ENCODE measurements at regions not wholly inside any gene's neighbourhood (a gene's known extent, or its start where the extent isn't known, plus 50 kb on each side); places are given as distances from the start of the nearest gene placed in this dataset.
A peak's percentile ranks its signal among the peaks of the same experiment; 100 is the strongest.

DNA sequence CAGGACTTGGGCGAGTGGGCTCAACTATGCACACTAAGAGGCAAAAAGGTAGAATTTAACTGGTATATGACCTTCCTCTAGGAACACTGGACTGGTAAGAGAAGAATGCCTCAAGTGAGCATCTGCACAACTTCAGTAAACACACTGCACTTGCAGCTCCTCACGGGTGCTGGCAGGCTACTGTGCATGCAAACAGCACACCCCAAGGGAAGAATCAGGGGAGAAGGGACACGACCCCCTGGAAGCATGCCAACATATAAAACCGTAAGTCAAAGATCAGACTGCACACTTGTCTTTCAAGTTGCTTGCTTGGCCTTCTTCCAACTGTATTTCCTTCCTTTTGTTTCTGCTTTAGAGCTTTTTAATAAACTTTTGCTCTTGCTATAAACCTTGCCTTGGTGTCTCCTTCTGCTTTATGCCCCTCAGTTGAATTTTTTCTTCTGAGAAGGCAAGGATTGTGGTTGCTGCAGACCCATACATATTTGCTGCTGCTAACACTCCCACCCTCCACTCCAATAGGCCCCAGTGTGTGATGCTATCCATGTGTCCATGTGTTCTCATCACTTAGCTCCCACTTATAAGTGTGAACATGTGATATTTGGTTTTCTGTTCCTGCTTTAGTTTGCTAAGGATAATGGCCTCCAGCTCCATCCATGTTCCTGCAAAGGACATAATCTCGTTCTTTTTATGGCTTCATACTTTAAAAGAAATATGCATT lies 263.7 kb upstream of the SPOPL start:
- H3K9me2 ChIP-seq (ENCODE audit: insufficient read depth): 0 out of 2 replicates have a peak, but pooled peaks cover 6% of the 10 kb centered on the region
- Mint-ChIP-seq H3K27me3 (ENCODE audit: insufficient read depth, low read depth, poor library complexity) (no peaks in the 10 kb centered on the region), H3K4me3 (no peak overlapping the region), H3K36me3 (ENCODE audit: low read depth) (no peaks in the 10 kb centered on the region), H3K9me3 (no peaks in the 10 kb centered on the region), H3K4me1 (peaks cover 24% of the 10 kb centered on the region), H3K27ac (no peak overlapping the region; the same call in 1 of the 2 replicates)
- DNase-seq (ENCODE audit: low spot score): no peak
- 0 out of 2 replicates have a peak overlapping the region, but pooled peaks have one; percentile 20 for H2AFZ ChIP-seq
- no peak overlapping the region for H3K4me2 ChIP-seq
- H3K4me1 ChIP-seq (ENCODE audit: insufficient read depth): peaks cover 22% of the 10 kb centered on the region
- H3K79me2 ChIP-seq (replicated peaks; ENCODE audit: insufficient read depth): no peaks in the 10 kb centered on the region
- H3K27me3 ChIP-seq (ENCODE audit: insufficient read depth): no peaks in the 10 kb centered on the region
- no peak overlapping the region for H3K4me3 ChIP-seq
- H4K20me1 ChIP-seq (replicated peaks; ENCODE audit: insufficient read depth): no peaks in the 10 kb centered on the region
- no peak for TF ChIP-seq STAT1 (IDR thresholded peaks at IDR 0.05; ENCODE audit: unreplicated experiment)
- TF ChIP-seq ZNF114 (CRISPR knock-in tag; IDR thresholded peaks at IDR 0.05): no peak
- no peak for TF ChIP-seq NANOG (IDR thresholded peaks at IDR 0.05; ENCODE audit: borderline replicate concordance)
- TF ChIP-seq ZNF331 (CRISPR knock-in tag; IDR thresholded peaks at IDR 0.05; ENCODE audit: low read depth): no peak
- TF ChIP-seq POLR2AphosphoS5 (IDR thresholded peaks at IDR 0.05; ENCODE audit: low read depth): no peak
- no peak for TF ChIP-seq EZH2 (IDR thresholded peaks at IDR 0.05; ENCODE audit: low read depth, unreplicated experiment)
- no peaks in the 10 kb centered on the region for H3F3A ChIP-seq (replicated peaks; ENCODE audit: low read depth)
- H3K27ac ChIP-seq (ENCODE audit: low read depth): no peak overlapping the region
- H3K36me3 ChIP-seq (ENCODE audit: insufficient read depth): no peaks in the 10 kb centered on the region
- no peak for ATAC-seq

DNA sequence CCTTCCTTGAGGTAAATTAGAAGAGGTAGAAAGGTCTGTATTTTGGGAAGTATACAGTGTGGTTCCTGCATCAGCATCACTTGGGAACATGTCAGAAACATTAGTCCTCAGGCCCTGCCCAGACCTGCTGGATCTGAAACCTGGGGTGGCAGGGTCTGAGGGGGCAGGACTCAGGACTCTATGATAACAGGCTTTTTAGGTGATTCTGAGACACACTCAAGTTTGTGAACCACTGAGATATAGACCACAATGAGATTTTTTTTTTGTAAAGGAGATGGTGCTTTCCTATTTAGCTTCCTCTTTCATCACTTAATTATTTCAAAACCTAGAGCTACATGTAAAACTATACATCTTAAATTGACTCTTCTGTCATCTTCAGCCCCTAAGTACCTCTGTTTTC lies 262.7 kb upstream of the SPOPL start:
- Histone ChIP-seq H3K4me2 (no peak overlapping the region), H3K79me2 (replicated peaks; ENCODE audit: insufficient read depth) (no peaks in the 10 kb centered on the region), H3K4me3 (no peak overlapping the region), H3K27ac (ENCODE audit: low read depth) (no peak overlapping the region), H3K9me2 (ENCODE audit: insufficient read depth) (0 out of 2 replicates have a peak, but pooled peaks cover 6% of the 10 kb centered on the region), H3K27me3 (ENCODE audit: insufficient read depth) (no peaks in the 10 kb centered on the region), H4K20me1 (replicated peaks; ENCODE audit: insufficient read depth) (no peaks in the 10 kb centered on the region), H3K36me3 (ENCODE audit: insufficient read depth) (no peaks in the 10 kb centered on the region), H3F3A (replicated peaks; ENCODE audit: low read depth) (no peaks in the 10 kb centered on the region), H2AFZ (no peak overlapping the region), H3K4me1 (ENCODE audit: insufficient read depth) (peaks cover 18% of the 10 kb centered on the region)
- H3K27me3 Mint-ChIP-seq (ENCODE audit: insufficient read depth, low read depth, poor library complexity): no peaks in the 10 kb centered on the region
- DNase-seq (ENCODE audit: low spot score) (no peak), ATAC-seq (no peak)
- H3K9me3 Mint-ChIP-seq: no peaks in the 10 kb centered on the region
- H3K4me3 Mint-ChIP-seq: no peak overlapping the region
- H3K36me3 Mint-ChIP-seq (ENCODE audit: low read depth): no peaks in the 10 kb centered on the region
- no peak overlapping the region for H3K27ac Mint-ChIP-seq
- peaks cover 17% of the 10 kb centered on the region for H3K4me1 Mint-ChIP-seq
- TF ChIP-seq ZNF331 (CRISPR knock-in tag; IDR thresholded peaks at IDR 0.05; ENCODE audit: low read depth) (no peak), REST (IDR thresholded peaks at IDR 0.05; ENCODE audit: unreplicated experiment) (no peak), NANOG (IDR thresholded peaks at IDR 0.05; ENCODE audit: borderline replicate concordance) (no peak), JUNB (IDR thresholded peaks at IDR 0.05; ENCODE audit: unreplicated experiment) (no peak), EZH2phosphoT487 (IDR thresholded peaks at IDR 0.05; ENCODE audit: unreplicated experiment) (no peak), POLR2AphosphoS5 (IDR thresholded peaks at IDR 0.05; ENCODE audit: low read depth) (no peak), EZH2 (IDR thresholded peaks at IDR 0.05; ENCODE audit: low read depth, unreplicated experiment) (no peak)
- TF ChIP-seq, protein P1, sequence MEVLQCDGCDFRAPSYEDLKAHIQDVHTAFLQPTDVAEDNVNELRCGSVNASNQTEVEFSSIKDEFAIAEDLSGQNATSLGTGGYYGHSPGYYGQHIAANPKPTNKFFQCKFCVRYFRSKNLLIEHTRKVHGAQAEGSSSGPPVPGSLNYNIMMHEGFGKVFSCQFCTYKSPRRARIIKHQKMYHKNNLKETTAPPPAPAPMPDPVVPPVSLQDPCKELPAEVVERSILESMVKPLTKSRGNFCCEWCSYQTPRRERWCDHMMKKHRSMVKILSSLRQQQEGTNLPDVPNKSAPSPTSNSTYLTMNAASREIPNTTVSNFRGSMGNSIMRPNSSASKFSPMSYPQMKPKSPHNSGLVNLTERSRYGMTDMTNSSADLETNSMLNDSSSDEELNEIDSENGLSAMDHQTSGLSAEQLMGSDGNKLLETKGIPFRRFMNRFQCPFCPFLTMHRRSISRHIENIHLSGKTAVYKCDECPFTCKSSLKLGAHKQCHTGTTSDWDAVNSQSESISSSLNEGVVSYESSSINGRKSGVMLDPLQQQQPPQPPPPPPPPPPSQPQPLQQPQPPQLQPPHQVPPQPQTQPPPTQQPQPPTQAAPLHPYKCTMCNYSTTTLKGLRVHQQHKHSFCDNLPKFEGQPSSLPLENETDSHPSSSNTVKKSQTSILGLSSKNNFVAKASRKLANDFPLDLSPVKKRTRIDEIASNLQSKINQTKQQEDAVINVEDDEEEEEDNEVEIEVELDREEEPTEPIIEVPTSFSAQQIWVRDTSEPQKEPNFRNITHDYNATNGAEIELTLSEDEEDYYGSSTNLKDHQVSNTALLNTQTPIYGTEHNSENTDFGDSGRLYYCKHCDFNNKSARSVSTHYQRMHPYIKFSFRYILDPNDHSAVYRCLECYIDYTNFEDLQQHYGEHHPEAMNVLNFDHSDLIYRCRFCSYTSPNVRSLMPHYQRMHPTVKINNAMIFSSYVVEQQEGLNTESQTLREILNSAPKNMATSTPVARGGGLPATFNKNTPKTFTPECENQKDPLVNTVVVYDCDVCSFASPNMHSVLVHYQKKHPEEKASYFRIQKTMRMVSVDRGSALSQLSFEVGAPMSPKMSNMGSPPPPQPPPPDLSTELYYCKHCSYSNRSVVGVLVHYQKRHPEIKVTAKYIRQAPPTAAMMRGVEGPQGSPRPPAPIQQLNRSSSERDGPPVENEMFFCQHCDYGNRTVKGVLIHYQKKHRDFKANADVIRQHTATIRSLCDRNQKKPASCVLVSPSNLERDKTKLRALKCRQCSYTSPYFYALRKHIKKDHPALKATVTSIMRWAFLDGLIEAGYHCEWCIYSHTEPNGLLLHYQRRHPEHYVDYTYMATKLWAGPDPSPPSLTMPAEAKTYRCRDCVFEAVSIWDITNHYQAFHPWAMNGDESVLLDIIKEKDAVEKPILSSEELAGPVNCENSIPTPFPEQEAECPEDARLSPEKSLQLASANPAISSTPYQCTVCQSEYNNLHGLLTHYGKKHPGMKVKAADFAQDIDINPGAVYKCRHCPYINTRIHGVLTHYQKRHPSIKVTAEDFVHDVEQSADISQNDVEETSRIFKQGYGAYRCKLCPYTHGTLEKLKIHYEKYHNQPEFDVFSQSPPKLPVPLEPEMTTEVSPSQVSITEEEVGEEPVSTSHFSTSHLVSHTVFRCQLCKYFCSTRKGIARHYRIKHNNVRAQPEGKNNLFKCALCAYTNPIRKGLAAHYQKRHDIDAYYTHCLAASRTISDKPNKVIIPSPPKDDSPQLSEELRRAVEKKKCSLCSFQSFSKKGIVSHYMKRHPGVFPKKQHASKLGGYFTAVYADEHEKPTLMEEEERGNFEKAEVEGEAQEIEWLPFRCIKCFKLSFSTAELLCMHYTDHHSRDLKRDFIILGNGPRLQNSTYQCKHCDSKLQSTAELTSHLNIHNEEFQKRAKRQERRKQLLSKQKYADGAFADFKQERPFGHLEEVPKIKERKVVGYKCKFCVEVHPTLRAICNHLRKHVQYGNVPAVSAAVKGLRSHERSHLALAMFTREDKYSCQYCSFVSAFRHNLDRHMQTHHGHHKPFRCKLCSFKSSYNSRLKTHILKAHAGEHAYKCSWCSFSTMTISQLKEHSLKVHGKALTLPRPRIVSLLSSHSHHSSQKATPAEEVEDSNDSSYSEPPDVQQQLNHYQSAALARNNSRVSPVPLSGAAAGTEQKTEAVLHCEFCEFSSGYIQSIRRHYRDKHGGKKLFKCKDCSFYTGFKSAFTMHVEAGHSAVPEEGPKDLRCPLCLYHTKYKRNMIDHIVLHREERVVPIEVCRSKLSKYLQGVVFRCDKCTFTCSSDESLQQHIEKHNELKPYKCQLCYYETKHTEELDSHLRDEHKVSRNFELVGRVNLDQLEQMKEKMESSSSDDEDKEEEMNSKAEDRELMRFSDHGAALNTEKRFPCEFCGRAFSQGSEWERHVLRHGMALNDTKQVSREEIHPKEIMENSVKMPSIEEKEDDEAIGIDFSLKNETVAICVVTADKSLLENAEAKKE (CRISPR knock-in tag; IDR thresholded peaks at IDR 0.05): no peak

Measured in GM23338 (cell line).